ENCODE measurements at regions not wholly inside any gene's neighbourhood (a gene's known extent, or its start where the extent isn't known, plus 50 kb on each side); places are given as distances from the start of the nearest gene placed in this dataset.

GRCh38 chr11:15764326-15764725 is 592.0 kb downstream of the SOX6 start:
- DNase-seq (ENCODE audit: low read depth in 3 of 3, low spot score in 1 of 3), result no peak

GRCh38 chr11:15764948-15765347 is 591.4 kb downstream of the SOX6 start:
- DNase-seq (ENCODE audit: low read depth in 3 of 3, low spot score in 1 of 3), result no peak

- no peak for DNase-seq (ENCODE audit: low read depth in 3 of 3, low spot score in 1 of 3)
Measured at GRCh38 chr11:15765530-15765929, 590.8 kb downstream of the SOX6 start.

GRCh38 chr11:15768321-15768720 is 588.0 kb downstream of the SOX6 start:
- no peak for DNase-seq (ENCODE audit: low read depth in 3 of 3, low spot score in 1 of 3)

- DNase-seq (ENCODE audit: low read depth in 3 of 3, low spot score in 1 of 3), result no peak
Measured at GRCh38 chr11:15769203-15769602, 587.1 kb downstream of the SOX6 start.

- DNase-seq (ENCODE audit: low read depth in 3 of 3, low spot score in 1 of 3), result no peak
Measured at GRCh38 chr11:15770798-15771414, 585.4 kb downstream of the SOX6 start.

GRCh38 chr11:15772547-15772946 is 583.8 kb downstream of the SOX6 start:
- DNase-seq (ENCODE audit: low read depth in 3 of 3, low spot score in 1 of 3), result no peak

GRCh38 chr11:15772981-15773380 is 583.4 kb downstream of the SOX6 start:
- no peak for DNase-seq (ENCODE audit: low read depth in 3 of 3, low spot score in 1 of 3)

- DNase-seq (ENCODE audit: low read depth in 3 of 3, low spot score in 1 of 3), result no peak
Measured at GRCh38 chr11:15773476-15774387, 582.6 kb downstream of the SOX6 start.

- no peak for DNase-seq (ENCODE audit: low read depth in 3 of 3, low spot score in 1 of 3)
Measured at GRCh38 chr11:15774388-15774939, 581.9 kb downstream of the SOX6 start.

- DNase-seq (ENCODE audit: low read depth in 3 of 3, low spot score in 1 of 3), result no peak
Measured at GRCh38 chr11:15775015-15775541, 581.3 kb downstream of the SOX6 start.

GRCh38 chr11:15775797-15776196 is 580.5 kb downstream of the SOX6 start:
- no peak for DNase-seq (ENCODE audit: low read depth in 3 of 3, low spot score in 1 of 3)

- no peak for DNase-seq (ENCODE audit: low read depth in 3 of 3, low spot score in 1 of 3)
Measured at GRCh38 chr11:15776366-15776765, 580.0 kb downstream of the SOX6 start.

GRCh38 chr11:15779518-15779917 is 576.8 kb downstream of the SOX6 start:
- DNase-seq (ENCODE audit: low read depth in 3 of 3, low spot score in 1 of 3), result no peak

GRCh38 chr11:15780382-15780781 is 576.0 kb downstream of the SOX6 start:
- no peak for DNase-seq (ENCODE audit: low read depth in 3 of 3, low spot score in 1 of 3)

- no peak for DNase-seq (ENCODE audit: low read depth in 3 of 3, low spot score in 1 of 3)
Measured at GRCh38 chr11:15780837-15781236, 575.5 kb downstream of the SOX6 start.

GRCh38 chr11:15783619-15784018 is 572.7 kb downstream of the SOX6 start:
- DNase-seq (ENCODE audit: low read depth in 3 of 3, low spot score in 1 of 3), result no peak

GRCh38 chr11:15793043-15793996 is 563.0 kb downstream of the SOX6 start:
- no peak for DNase-seq (ENCODE audit: low read depth in 3 of 3, low spot score in 1 of 3)

GRCh38 chr11:15794361-15795150 is 561.8 kb downstream of the SOX6 start:
- DNase-seq (ENCODE audit: low read depth in 3 of 3, low spot score in 1 of 3), result no peak

- no peak for DNase-seq (ENCODE audit: low read depth in 3 of 3, low spot score in 1 of 3)
Measured at GRCh38 chr11:15795378-15795777, 561.0 kb downstream of the SOX6 start.

Data from stimulated activated CD4-positive, alpha-beta T cell treated with anti-CD3 and anti-CD28 coated beads, TNF-alpha, amount 100 ng/mL, for 1 hour (primary cell).